H1 (cell line): ENCODE measurements at regions not wholly inside any gene's neighbourhood (a gene's known extent, or its start where the extent isn't known, plus 50 kb on each side); places are given as distances from the start of the nearest gene placed in this dataset.

Experiments used
- CTCF ChIA-PET: fragments of 300-600 bp; sonication (Branson Sonifier 250); formaldehyde crosslinking; loops from one replicate; lab custom pipeline; 2021; ENCODE audit not compliant: partially characterized antibody; lab: Charles Lee
- POLR2A ChIA-PET: fragments of 300-600 bp; sonication (Branson Sonifier 250); formaldehyde crosslinking; loops from one replicate; lab custom pipeline; 2021; ENCODE audit warnings: inconsistent platforms; ENCODE audit not compliant: partially characterized antibody; lab: Charles Lee
- DNase-seq, 2 experiments: peaks; one replicate each; pipeline versions ENCODE4 v3.0.0 to v3.0.0-alpha.2; 2010 to 2022; ENCODE audit warnings: low spot score in 2 of 2, low read depth in 1 of 2, mixed read lengths in 1 of 2
- FAIRE-seq: peaks from 2 replicates; lab custom pipeline; 2011; peaks lifted over from hg19 to GRCh38; lab: Jason Lieb, UNC
- H2AFZ ChIP-seq: 2 replicates; pipeline ENCODE4 v1.8.1; 2012; ENCODE audit warnings: low read length, inconsistent platforms
- H2AK5ac ChIP-seq: 2 replicates; pipeline ENCODE4 v1.6.1; 2013; ENCODE audit warnings: low read depth, low read length
- H2BK120ac ChIP-seq: replicated peaks from 2 replicates; pipeline ENCODE3; 2013; ENCODE audit warnings: low read depth, low read length, inconsistent platforms
- H2BK12ac ChIP-seq: 2 replicates; pipeline ENCODE4 v1.6.1; 2013; ENCODE audit warnings: low read depth, low read length
- H2BK15ac ChIP-seq: 2 replicates; pipeline ENCODE4 v1.6.1; 2013; ENCODE audit warnings: low read length
- H2BK20ac ChIP-seq: 2 replicates; pipeline ENCODE4 v1.6.1; 2013; ENCODE audit warnings: low read length
- H2BK5ac ChIP-seq: 2 replicates; pipeline ENCODE4 v1.6.1; 2013; ENCODE audit warnings: low read depth, low read length
- H3K14ac ChIP-seq: 2 replicates; pipeline ENCODE4 v1.6.1; 2013; ENCODE audit warnings: inconsistent platforms; ENCODE audit not compliant: insufficient read length
- H3K18ac ChIP-seq: 2 replicates; pipeline ENCODE4 v1.6.1; 2013; ENCODE audit warnings: low read length; ENCODE audit errors: extremely low read depth
- H3K23ac ChIP-seq: 2 replicates; pipeline ENCODE4 v1.6.1; 2013; ENCODE audit warnings: inconsistent platforms; ENCODE audit not compliant: insufficient read length
- H3K23me2 ChIP-seq: 2 replicates; pipeline ENCODE4 v1.6.1; 2013; ENCODE audit warnings: low read depth, low read length
- H3K27ac ChIP-seq: 2 replicates; pipeline ENCODE4 v1.6.1; 2011; ENCODE audit warnings: low read depth, low read length, inconsistent platforms
- H3K27me3 ChIP-seq, 4 experiments: replicated peaks in 1 of 4; 1 replicate in 1 of 4; 2 replicates in 3 of 4; pipeline versions ENCODE4 v1.6.1 to v1.8.1; 2011 to 2013; ENCODE audit warnings: low read length in 3 of 4, mild to moderate bottlenecking in 3 of 4, inconsistent platforms in 2 of 4, mixed read lengths in 2 of 4, moderate library complexity in 1 of 4; ENCODE audit not compliant: control insufficient read depth in 3 of 4, insufficient read depth in 3 of 4; ENCODE audit errors: extremely low read depth in 1 of 4
- H3K36me3 ChIP-seq, 4 experiments: 2 replicates each; pipeline versions ENCODE4 v1.6.1 to v1.8.1; 2011 to 2013; ENCODE audit warnings: mild to moderate bottlenecking in 4 of 4, low read length in 3 of 4, moderate library complexity in 2 of 4, control low read depth in 1 of 4, inconsistent platforms in 1 of 4; ENCODE audit not compliant: insufficient read depth in 4 of 4, control insufficient read depth in 2 of 4
- H3K4ac ChIP-seq: replicated peaks from 2 replicates; pipeline ENCODE3; 2013; ENCODE audit warnings: low read length, low read depth, mixed read lengths, inconsistent platforms; ENCODE audit not compliant: insufficient read length
- H3K4me1 ChIP-seq, 4 experiments: replicated peaks in 1 of 4; 1 replicate in 1 of 4; 2 replicates in 3 of 4; pipeline versions ENCODE4 v1.6.1 to v1.8.1; 2011 to 2013; ENCODE audit warnings: low read length in 3 of 4, inconsistent platforms in 2 of 4, mixed read lengths in 1 of 4; ENCODE audit not compliant: insufficient read depth in 4 of 4, control insufficient read depth in 3 of 4
- H3K4me2 ChIP-seq, 2 experiments: 2 replicates each; pipeline versions ENCODE4 v1.6.1 to v1.8.1; 2011 to 2013; ENCODE audit warnings: low read depth in 2 of 2, low read length in 2 of 2, control low read depth in 1 of 2, inconsistent platforms in 1 of 2, mild to moderate bottlenecking in 1 of 2; ENCODE audit not compliant: insufficient read depth in 1 of 2
- H3K4me3 ChIP-seq, 4 experiments: fragments of 200-600, 300-600 bp in 1 of 4; sonication (generic), shearing (Covaris generic), sonication (Bioruptor Twin) in 1 of 4; 2 replicates each; pipeline versions ENCODE4 v1.5.1 to v1.8.1; 2011 to 2016; ENCODE audit warnings: low read length in 4 of 4, low read depth in 3 of 4, control low read depth in 2 of 4, inconsistent platforms in 2 of 4, mild to moderate bottlenecking in 2 of 4, mixed read lengths in 1 of 4, moderate library complexity in 1 of 4; ENCODE audit not compliant: insufficient read depth in 2 of 4; ENCODE audit errors: extremely low read depth in 1 of 4
- H3K56ac ChIP-seq: replicated peaks from 2 replicates; pipeline ENCODE3; 2013; ENCODE audit warnings: low read depth, mild to moderate bottlenecking, mixed read lengths, low read length, inconsistent platforms; ENCODE audit not compliant: insufficient read length
- H3K79me1 ChIP-seq: 2 replicates; pipeline ENCODE4 v1.6.1; 2013; ENCODE audit warnings: low read depth, low read length, control low read depth
- H3K79me2 ChIP-seq, 2 experiments: 2 replicates each; pipeline versions ENCODE4 v1.6.1 to v1.8.1; 2012 to 2013; ENCODE audit warnings: low read length in 2 of 2, mild to moderate bottlenecking in 2 of 2, inconsistent platforms in 1 of 2; ENCODE audit not compliant: insufficient read depth in 2 of 2, control insufficient read depth in 1 of 2
- H3K9ac ChIP-seq, 4 experiments: replicated peaks in 1 of 4; 1 replicate in 1 of 4; 2 replicates in 3 of 4; pipeline versions ENCODE4 v1.6.1 to v1.8.1; 2011 to 2013; ENCODE audit warnings: low read depth in 3 of 4, low read length in 3 of 4, control low read depth in 2 of 4, mild to moderate bottlenecking in 2 of 4, moderate library complexity in 2 of 4, inconsistent platforms in 1 of 4; ENCODE audit errors: extremely low read depth in 1 of 4
- H3K9me3 ChIP-seq, 2 experiments: 2 replicates each; pipeline versions ENCODE4 v1.6.1 to v1.8.1; 2012 to 2013; ENCODE audit warnings: mild to moderate bottlenecking in 2 of 2, moderate library complexity in 2 of 2, control low read depth in 1 of 2, inconsistent platforms in 1 of 2, low read depth in 1 of 2, low read length in 1 of 2, mixed read lengths in 1 of 2; ENCODE audit not compliant: insufficient read depth in 2 of 2
- H4K20me1 ChIP-seq, 2 experiments: replicated peaks in 1 of 2; 2 replicates each; pipeline versions ENCODE3 to v1.8.1; 2011 to 2013; ENCODE audit warnings: inconsistent platforms in 2 of 2, low read length in 2 of 2, mild to moderate bottlenecking in 1 of 2; ENCODE audit not compliant: insufficient read depth in 2 of 2, control insufficient read depth in 1 of 2
- H4K5ac ChIP-seq: 2 replicates; pipeline ENCODE4 v1.6.1; 2013; ENCODE audit warnings: low read length, low read depth, mixed read lengths, inconsistent platforms; ENCODE audit not compliant: insufficient read length
- H4K8ac ChIP-seq: 2 replicates; pipeline ENCODE4 v1.8.0; 2013; ENCODE audit warnings: mild to moderate bottlenecking, moderate library complexity, low read length, inconsistent platforms; ENCODE audit not compliant: insufficient read depth; ENCODE audit errors: extremely low read depth
- H4K91ac ChIP-seq: replicated peaks from 2 replicates; pipeline ENCODE3; 2013; ENCODE audit warnings: low read length, mixed read lengths, inconsistent platforms; ENCODE audit not compliant: insufficient read length
- MAFK ChIP-seq: IDR thresholded peaks from 2 replicates; pipeline ENCODE4 v1.6.1; 2012; ENCODE audit warnings: low read depth, mild to moderate bottlenecking, improper control_type of control experiment, low read length
- POLR2A ChIP-seq, 2 experiments: IDR thresholded peaks; 1 replicate in 1 of 2; 2 replicates in 1 of 2; pipeline ENCODE4 v1.6.1; 2011; ENCODE audit warnings: low read depth in 2 of 2, low read length in 2 of 2, mild to moderate bottlenecking in 2 of 2; ENCODE audit errors: control extremely low read depth in 1 of 2
- WGBS, 2 experiments: shearing (Covaris generic) in 1 of 2; methylation state at CpG; one replicate each; pipeline versions ENCODE4 v1.1.6 to v1.1.7; 2013 to 2015; ENCODE audit warnings: low lambda C conversion rate in 2 of 2, mixed read lengths in 2 of 2, inconsistent platforms in 1 of 2, low coverage in 1 of 2, missing lambda C conversion rate in 1 of 2; ENCODE audit not compliant: insufficient replicate concordance in 2 of 2, insufficient coverage in 1 of 2, insufficient read length in 1 of 2; ENCODE audit errors: extremely low coverage in 1 of 2, missing lambda C conversion rate in 1 of 2; 5-methylcytosine and 5-hydroxymethylcytosine counted together

GRCh38 chr13:91292630-91293221, 54.8 kb upstream of the MIR17HG start:
- H2BK5ac ChIP-seq = no peak overlapping the region
- H3K4me2 ChIP-seq = no peak overlapping the region
- 83% methylated on average over 7 of the region's 7 CpGs; no CpG with 5 or more reads in 1 of the 2 experiments for WGBS, 2 experiments
- H3K18ac ChIP-seq = no peak overlapping the region
- H3K14ac ChIP-seq = no peak overlapping the region
- H3K9ac ChIP-seq = no peak overlapping the region
- no peak overlapping the region for H4K91ac ChIP-seq
- H4K5ac ChIP-seq = no peak overlapping the region
- DNase-seq (no peak), FAIRE-seq (no peak)
- H3K9me3 ChIP-seq = no peaks in the 10 kb centered on the region
- no peak overlapping the region for H2AK5ac ChIP-seq
- no peaks in the 10 kb centered on the region for H4K20me1 ChIP-seq
- no peak overlapping the region for H4K8ac ChIP-seq
- TF ChIP-seq POLR2A (IDR thresholded peaks at IDR 0.05; ENCODE audit: control extremely low read depth in 1 of 2, low read depth in 2 of 2, low read length in 2 of 2) (no peak), MAFK (peak; percentile 35; the same call in 1 of the 2 replicates)
- H3K23ac ChIP-seq = no peak overlapping the region
- H3K36me3 ChIP-seq = no peaks in the 10 kb centered on the region
- H3K23me2 ChIP-seq = no peaks in the 10 kb centered on the region
- H3K4ac ChIP-seq = no peak overlapping the region
- no peak overlapping the region for H3K56ac ChIP-seq
- CTCF ChIA-PET = interaction anchor here (0.8 to 1.2 kb wide), 2 partner anchors 9 to 80 kb away, joined by 3 to 4 read pairs; no protein-coding TSS in a partner anchor
- no peak overlapping the region for H2BK12ac ChIP-seq
- no peak overlapping the region for H3K27ac ChIP-seq
- H3K4me1 ChIP-seq = no peaks in the 10 kb centered on the region
- no peak overlapping the region for H2BK20ac ChIP-seq
- H2BK15ac ChIP-seq = no peak overlapping the region
- H3K79me1 ChIP-seq = no peaks in the 10 kb centered on the region
- no peak overlapping the region for H2BK120ac ChIP-seq
- no peak overlapping the region for H3K4me3 ChIP-seq
- no peak overlapping the region for H2AFZ ChIP-seq
- H3K27me3 ChIP-seq = no peaks in the 10 kb centered on the region
- H3K79me2 ChIP-seq = no peaks in the 10 kb centered on the region
- POLR2A ChIA-PET = no interaction called here
